Right lung (tissue), 2 donors: ENCODE measurements at regions not wholly inside any gene's neighbourhood (a gene's known extent, or its start where the extent isn't known, plus 50 kb on each side); places are given as distances from the start of the nearest gene placed in this dataset.
"Not testable (repeated sequence)": the region's sequence is repeated elsewhere in the genome, so short reads cannot be mapped to it uniquely, and the experiment has no call there.

Experiments used
- DNase-seq, 2 donors: peaks; one replicate each; pipeline ENCODE4 v3.0.0-alpha.2; 2013

DNA sequence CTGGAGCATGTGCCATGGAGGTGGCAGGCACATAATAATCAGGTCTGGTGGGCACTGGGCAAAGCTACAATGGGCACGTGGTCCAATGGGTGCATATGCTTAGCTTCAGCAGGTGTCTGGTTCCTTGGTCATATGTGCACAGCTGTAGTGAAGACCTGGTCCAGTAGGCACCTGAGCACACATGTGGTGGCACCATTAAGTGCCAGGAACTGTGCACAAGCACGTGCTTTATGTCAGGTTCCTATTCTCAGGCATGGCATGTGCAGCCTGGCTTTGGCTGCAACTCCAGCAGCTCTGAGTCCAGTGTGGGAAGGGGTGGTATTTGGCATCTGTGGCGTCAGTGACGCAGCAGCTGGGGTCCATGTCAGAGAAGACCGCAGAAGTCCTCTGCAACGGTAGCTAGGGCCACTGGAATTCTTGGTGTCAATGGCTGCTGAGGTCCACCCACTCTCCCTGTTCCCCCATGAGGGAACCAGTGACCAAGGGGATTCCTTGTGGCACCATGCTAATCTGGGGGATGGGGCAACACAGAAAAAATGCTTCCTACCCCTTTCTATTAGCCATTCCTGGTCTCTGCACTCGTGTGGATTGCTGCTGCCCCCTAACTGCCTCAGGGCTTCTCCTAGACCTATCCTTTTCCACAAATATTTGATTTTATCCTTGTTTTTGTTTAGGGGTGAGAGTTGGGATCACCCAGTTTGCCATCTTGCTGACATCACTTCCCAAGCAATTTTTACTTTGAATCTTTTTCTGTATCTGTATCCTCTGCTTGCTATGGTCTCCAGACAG, 262.9 kb upstream of the MAP2 start:
- DNase-seq = no peak

DNA sequence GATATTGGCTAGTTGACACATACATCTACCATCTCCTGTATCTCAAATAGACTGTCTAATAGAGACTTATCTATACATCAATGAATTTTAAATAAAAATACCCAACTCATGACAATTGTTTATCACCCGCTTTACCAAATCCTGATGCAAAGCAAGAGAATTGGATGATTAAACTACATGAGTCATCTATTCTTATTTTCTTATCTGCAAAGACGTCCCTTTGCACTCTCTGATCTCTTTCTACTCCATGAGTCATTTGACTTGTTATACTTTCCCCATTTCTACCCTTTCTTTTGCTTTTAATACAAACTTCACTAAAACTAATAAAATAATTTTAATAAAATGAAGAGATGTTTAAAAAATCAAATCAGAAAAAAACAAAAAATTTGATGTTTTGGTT, 261.7 kb upstream of the MAP2 start:
- no peak for DNase-seq

DNA sequence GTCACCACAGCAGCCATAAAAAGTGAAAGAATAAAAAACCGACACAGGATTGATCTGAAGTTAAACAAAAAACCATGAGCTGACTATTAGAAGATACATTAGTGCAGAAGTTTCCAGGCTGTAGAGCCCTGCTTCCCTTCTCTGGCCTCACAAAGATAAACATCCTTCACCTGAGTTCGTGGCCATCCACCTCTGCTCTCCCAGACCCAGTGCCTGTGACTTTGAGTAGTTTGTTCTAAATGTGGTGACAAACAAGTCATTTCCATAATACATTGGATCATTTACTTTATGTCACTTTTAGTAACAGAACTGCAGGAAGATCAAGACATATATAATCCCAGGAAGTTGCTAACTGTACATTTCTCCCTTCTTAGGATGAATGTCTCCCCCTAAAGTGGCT, 241.9 kb upstream of the MAP2 start:
- DNase-seq = no peak

DNA sequence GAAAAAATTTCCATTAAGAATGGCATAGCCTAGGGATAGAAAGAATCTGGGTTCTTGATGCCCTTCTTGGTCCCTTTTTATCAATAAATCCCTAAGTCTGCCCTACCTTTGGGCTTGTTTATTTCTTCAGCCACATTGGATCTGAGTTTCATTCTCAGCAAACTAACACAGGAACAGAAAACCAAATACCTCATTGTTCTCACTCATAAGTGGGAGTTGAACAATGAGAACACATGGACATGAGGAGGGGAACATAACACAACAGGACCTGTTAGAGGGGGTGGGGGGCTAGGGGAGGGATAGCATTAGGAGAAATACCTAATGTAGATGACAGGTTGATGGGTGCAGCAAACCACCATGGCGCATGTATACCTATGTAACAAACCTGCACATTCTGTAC, 237.0 kb upstream of the MAP2 start:
- not testable (repeated sequence) for DNase-seq

DNA sequence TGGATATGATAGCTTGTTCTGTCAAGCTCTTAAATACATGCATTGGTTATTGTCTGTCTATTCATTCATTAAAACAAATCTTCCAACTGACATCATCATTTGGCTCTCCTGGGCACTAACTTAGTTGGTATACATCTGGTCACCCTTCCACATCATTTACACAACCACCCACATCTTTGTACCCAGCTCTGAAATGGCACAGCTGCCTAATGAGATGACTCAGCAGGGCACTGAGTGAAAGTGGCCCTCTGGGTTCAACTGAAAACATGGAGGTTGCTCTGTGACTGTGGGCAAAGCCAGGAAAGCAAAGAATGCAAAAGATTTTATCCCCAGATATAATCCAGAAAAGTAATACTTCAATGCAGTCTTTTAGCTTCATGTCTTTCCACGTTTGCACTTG, 234.0 kb upstream of the MAP2 start:
- no peak for DNase-seq

DNA sequence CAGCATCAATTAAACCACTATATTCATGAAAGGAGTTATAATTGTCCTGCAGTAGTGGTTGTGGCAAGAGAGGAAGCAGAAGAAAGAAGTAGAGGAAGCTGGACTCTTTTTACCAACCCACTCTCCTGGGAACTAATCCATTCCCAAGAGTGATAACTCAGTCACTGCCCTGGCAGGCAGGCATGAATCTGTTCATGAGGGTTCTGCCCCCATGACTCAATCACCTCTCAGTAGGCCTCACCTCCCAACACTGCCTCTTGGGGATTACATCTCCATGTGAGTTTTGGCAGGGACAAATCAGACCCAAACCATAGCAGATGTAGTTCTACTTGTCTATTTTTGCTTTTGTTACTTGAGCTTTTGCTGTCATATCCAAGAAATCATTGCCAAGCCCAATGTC, 232.7 kb upstream of the MAP2 start:
- DNase-seq = no peak

DNA sequence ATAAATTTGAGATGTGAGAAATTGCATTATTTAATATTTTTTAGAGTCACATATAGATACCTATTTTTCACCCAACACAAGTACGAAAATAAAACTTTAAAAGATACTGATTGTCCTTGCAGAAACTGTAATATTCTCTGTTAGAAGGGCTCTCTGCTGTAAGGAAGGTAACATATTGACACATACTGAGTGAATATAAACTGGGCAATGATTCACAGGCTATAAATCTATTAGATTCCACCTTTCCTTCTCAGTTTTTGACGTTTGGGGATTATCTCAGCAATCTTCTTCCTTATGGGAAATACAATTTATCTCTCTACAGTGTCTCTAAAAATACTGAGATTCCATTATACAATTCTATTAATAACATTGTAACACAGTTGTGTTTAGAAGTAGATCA, 229.1 kb upstream of the MAP2 start:
- DNase-seq = no peak

DNA sequence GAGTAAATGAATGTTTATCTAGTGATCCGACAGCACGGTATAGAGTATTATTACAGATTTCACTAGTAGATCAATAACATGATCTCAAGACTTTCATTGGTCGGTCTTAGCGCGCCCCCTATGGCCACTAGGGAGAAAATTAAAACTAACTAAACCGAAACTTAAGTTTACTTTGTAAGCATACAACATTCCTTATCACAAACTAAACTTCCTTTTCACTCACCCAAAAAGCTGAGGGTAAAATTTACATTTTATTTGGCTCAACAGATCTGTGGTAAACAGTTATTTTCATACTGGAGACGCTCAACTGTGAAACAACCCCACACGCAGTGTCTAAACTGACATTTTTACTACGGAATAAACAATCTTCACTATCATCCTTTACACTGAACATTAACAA, 215.6 kb upstream of the MAP2 start:
- no peak for DNase-seq

DNA sequence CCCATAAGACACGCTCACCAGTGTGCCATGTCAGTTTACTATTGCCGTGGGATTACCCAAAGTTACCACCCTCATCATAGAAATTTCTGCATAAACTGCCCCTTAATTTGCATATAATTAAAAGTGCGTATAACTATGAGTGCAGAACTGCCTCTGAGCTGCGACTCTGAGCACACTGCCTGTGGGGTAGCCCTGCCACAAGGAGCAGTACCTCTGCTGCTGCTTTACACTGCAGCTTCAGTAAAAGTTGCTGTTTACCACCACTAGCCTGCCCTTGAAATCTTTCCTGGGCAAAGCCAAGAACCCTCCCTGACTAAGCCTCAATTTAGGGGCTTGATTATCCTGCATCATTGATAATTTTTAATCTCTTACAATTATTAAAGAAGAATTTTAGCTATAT, 213.9 kb upstream of the MAP2 start:
- no peak for DNase-seq

DNA sequence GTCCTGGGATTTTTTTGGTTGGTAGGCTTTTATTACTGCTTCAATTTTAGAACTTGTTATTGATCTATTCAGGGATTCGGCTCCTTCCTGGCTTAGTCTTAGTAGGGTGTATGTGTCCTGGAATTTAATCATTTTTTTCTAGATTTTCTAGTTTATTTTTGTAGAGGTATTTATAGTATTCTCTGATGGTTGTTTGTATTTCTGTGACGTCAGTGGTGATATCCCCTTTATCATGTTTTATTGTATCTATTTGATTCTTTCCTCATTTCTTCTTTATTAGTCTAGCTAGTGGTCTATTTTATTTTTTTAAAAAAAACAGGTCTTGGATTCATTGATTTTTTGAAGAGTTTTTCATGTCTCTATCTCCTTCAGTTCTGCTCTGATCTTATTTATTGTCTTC, 193.3 kb upstream of the MAP2 start:
- no peak for DNase-seq

DNA sequence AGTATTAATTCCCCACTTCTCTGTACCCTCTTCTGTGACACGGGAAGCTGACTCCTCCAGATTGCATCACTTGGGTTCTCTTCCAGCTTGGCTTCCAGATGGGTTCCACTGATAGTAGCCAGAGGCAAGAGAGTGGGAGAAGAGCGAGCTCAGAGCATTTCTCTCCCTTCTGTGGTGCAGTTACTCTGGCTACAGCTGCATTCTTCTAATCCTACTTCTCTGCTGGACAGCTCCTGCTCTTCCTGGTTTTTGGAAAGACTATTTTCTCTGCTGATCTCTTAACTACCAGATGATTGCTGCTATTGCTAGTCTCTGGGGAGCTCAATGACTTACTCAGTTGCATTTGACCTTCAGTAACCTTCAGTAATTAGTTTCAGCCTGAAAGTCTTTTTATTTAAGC, 187.5 kb upstream of the MAP2 start:
- DNase-seq = no peak

DNA sequence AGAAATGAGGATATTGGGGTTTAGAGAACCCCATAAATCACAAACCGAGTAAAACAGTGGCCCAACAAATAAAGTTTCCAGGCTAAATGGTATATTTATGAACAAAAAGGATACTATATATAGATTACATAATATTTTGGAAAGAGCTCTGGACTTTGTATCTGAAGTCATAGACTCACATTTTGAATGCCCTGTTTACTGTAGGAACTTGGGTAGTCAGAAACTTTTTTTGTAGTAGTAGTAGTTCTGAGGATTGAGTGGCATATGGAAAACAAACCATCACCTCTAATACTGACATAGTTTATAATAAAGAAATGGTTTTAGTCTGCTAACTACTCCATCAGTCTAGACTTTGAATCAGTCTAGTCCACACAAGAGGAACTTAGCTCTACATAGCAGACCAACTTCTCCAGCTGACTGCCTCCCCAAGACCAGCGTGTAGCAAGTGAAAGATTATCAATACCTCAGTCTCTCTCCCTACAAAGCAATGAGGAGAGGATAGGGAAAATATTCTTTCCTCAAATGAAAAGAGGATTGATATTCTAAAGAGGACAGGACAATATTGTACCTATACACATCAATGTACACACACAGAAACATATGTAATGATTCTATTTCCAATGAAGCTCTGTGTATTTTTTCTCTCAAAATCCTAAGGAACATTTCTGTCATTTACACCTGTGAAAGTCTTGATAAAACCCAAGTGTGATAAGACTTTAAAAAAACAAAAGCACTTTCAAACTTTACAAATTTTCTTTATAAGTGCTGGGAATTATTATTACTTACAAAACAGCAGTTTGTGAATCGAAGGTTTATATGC, 184.9 kb upstream of the MAP2 start:
- no peak for DNase-seq

DNA sequence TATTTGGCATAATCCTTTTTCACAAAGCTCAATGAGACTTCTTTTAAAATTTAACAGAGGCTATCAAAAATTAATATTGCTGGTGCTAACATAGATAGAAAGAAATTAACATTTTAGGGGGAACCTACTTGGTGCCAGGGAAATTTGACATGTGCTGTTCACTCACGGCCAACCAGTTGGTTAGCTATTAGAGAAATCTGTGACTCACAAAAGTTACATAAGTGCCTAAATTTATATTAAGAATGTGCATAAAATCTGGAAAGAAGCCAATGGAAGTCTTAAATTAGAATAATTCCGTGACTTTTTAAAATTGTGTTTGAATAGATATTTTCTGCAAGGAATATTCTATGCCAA, 184.3 kb upstream of the MAP2 start:
- no peak for DNase-seq

DNA sequence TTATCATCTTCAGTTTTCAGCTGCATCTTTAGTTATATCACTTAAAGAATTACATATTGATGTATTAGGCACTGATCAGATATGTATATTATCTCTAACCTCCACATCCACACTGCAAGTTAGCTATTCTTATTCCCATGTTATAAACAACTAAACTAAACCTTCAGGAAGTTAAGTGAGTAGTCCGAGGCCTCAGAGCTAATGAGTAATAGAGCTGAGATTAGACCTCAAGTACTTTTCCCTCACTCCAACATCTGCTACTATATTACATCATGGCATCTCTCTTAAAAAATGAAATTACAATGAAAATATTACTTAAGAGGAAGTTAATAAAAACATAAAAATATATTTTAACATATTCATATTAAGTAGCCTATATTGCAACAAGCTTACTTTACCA, 183.6 kb upstream of the MAP2 start:
- no peak for DNase-seq

DNA sequence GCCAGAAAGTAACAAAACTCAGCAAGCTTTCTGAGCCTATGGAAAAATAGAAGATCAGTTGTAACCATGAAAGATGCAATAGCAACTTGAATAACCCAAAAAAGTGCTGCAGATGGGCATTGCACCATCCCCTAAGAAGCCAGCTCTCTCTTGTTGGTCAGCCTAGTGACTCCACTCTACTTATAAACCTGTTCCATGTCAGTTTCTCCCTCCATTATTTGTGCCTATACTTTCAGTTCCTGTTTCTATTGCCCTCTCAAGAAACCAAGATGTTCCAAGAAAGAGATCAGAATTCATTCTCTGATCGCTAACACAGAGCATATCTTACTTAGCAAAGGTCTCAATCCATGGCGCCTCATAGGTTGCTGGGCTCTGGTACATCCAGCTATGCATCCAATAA, 170.3 kb upstream of the MAP2 start:
- DNase-seq = no peak

DNA sequence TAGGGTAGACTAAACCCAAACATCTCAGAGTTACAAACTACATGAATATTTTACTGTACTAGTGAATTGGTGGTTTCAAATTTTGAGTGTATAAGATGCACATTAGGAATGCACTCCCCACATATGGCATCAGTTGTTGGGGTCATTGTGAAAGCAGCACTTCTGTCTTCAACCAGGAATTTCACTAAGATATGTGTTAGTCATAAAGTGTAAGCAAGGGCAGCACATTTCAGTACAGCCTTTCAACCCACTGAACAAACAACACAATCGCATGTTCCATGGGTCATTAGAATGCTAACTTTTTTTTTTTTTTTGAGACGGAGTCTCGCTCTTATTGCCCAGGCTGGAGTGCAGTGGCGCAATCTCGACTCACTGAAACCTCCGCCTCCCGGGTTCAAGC, 164.1 kb upstream of the MAP2 start:
- no peak for DNase-seq

DNA sequence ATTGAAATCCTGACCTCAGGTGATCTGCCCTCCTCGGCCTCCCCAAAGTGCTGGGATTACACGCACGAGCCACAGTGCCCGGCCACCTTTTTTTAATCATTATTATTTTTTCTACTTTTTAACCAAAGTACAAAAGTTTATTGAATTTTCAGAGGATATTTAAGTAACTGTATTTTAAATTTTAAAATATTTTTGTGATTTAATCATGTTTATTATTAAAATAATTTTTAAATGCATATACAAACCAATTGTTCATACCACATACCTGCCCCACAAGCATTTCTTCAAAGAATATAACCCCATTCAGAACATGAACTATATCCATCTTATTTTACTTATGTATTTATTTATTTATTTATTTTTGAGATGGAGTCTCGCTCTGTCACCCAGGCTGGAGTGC, 163.6 kb upstream of the MAP2 start:
- DNase-seq = no peak

DNA sequence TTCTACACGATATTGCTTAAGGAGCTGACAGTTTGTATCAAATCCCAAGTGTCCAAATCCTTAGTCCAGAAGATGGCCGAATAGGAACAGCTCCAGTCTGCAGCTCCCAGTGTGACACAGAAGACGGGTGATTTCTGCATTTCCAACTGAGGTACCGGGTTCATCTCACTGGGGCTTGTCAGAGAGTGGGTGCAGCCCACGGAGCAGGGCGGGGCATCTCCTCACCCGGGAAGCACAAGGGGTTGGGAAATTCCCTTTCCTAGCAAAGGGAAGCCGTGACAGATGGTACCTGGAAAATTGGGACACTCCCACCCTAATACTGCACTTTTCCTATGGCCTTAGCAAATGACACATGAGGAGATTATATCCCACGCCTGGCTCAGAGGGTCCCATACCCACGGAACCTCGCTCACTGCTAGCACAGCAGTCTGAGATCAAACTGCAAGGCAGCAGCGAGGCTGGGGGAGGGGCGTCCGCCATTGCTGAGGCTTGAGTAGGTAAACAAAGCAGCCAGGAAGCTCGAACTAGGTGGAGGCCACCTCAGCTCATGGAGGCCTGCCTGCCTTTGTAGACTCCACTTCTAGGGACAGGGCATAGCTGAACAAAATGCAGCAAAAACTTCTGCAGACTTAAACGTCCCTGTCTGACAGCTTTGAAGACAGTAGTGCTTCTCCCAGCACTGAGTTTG, 162.3 kb upstream of the MAP2 start:
- DNase-seq = not testable (repeated sequence)

DNA sequence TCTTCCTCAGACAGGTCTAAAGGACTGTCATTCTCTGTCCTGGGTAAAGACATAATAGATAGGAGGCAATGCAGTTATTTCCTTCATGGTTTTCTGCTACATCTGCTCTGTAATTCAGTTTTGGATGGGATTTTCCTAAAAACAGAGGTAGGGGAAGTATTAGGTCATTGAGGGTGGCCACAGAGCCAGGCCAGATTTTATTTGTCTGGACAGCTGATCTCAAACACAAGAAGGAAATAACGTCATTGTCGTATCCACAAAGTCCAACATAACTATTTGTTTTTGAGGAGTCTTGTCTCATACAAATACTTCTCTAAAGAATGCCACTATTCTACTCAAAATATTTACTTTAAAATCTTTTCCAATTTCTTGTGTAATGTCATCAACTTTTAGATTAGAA, 154.8 kb upstream of the MAP2 start:
- DNase-seq = no peak

DNA sequence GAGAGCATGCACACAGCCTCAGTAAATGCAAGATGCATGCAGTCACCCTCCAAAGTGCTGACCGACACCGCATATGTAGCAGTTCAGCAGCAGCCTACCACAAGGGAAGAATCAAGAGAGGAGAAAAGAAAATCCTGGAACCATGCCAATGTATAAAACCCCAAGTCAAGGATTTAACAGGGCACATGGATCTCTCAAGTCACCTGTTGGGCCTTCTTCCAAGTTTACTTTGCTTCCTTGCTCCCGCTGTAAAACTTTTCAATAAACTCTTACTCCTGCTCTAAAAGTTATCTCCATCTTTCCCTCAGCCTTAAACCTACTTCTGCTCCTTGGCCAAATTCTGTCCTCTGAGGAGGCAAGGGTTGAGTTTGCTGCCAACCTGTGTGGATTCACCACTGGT, 147.8 kb upstream of the MAP2 start:
- no peak for DNase-seq

DNA sequence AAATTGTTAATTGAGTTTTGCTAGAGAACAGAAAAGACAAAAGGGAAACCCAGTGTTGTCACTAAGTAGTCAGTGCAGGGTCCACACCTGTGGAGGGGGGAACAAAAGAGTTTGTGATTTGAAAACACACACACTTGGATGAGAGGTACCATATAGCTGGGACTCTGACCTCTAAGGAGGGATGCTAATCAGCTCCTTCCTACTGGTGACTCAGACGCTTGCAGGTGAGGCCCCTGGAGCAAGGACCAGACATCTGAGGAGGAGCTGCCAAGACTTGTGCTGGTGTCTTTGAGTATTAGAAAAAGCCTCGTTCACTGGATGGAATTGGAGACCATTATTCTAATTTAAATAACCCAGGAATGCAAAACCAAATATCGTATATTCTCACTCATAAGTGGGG, 146.4 kb upstream of the MAP2 start:
- no peak for DNase-seq

DNA sequence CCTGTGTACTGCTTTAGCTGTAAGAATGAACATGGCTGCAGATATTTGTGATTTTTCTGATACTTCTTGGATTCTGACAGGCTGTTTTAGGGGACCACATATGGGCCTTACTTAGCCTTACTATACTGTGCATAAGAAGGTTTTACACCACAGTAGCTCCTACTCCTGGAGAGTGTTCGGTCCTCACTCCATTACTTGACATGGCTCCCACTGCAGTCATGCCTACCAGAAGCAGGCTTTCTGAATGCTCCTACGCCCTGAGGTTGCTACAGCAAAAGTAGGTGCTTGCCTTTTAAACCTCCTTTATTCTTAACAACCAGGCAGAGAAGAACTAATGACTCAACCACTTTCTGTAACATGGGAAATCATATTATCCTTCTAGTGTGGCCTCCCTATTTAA, 125.2 kb upstream of the MAP2 start:
- no peak for DNase-seq

DNA sequence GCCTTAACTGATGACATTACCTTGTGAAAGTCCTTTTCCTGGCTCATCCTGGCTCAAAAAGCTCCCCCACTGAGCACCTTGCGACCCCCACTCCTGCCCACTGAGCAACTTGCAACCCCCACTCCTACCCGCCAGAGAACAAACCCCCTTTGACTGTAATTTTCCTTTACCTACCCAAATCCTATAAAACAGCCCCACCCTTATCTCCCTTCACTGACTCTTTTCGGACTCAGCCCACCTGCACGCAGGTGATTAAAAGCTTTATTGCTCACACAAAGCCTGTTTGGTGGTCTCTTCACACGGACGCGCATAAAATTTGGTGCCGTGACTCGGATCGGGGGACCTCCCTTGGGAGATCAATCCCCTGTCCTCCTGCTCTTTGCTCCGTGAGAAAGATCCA, 124.4 kb upstream of the MAP2 start:
- not testable (repeated sequence) for DNase-seq
